Muscle of leg (tissue), 3 donors: ENCODE measurements at regions not wholly inside any gene's neighbourhood (a gene's known extent, or its start where the extent isn't known, plus 50 kb on each side); places are given as distances from the start of the nearest gene placed in this dataset.
A peak's percentile ranks its signal among the peaks of the same experiment; 100 is the strongest.

Source experiments
- DNase-seq: peaks from one replicate; pipeline ENCODE4 v3.0.0; 2013
- H3K27ac ChIP-seq: one replicate; pipeline ENCODE4 v1.5.1; 2013; ENCODE audit warnings: mild to moderate bottlenecking, low read length, control low read depth
- H3K27me3 ChIP-seq: one replicate; pipeline ENCODE4 v1.6.1; 2013; ENCODE audit warnings: low read length; ENCODE audit not compliant: control insufficient read depth, insufficient read depth
- H3K36me3 ChIP-seq: one replicate; pipeline ENCODE4 v1.6.1; 2013; ENCODE audit warnings: low read length; ENCODE audit not compliant: control insufficient read depth, insufficient read depth
- H3K4me1 ChIP-seq: one replicate; pipeline ENCODE4 v1.6.1; 2013; ENCODE audit warnings: low read length; ENCODE audit not compliant: control insufficient read depth, insufficient read depth
- H3K4me3 ChIP-seq: one replicate; pipeline ENCODE4 v1.5.1; 2013; ENCODE audit warnings: low read length, control low read depth
- H3K9me3 ChIP-seq: replicated peaks from 2 replicates; pipeline ENCODE4 v1.6.1; 2013; ENCODE audit warnings: low read depth, low read length; ENCODE audit not compliant: control insufficient read depth
- WGBS: methylation state at CpG from one replicate; pipeline ENCODE4 v1.1.5; 2013; ENCODE audit warnings: missing lambda C conversion rate; ENCODE audit not compliant: insufficient coverage; 5-methylcytosine and 5-hydroxymethylcytosine counted together

DNA sequence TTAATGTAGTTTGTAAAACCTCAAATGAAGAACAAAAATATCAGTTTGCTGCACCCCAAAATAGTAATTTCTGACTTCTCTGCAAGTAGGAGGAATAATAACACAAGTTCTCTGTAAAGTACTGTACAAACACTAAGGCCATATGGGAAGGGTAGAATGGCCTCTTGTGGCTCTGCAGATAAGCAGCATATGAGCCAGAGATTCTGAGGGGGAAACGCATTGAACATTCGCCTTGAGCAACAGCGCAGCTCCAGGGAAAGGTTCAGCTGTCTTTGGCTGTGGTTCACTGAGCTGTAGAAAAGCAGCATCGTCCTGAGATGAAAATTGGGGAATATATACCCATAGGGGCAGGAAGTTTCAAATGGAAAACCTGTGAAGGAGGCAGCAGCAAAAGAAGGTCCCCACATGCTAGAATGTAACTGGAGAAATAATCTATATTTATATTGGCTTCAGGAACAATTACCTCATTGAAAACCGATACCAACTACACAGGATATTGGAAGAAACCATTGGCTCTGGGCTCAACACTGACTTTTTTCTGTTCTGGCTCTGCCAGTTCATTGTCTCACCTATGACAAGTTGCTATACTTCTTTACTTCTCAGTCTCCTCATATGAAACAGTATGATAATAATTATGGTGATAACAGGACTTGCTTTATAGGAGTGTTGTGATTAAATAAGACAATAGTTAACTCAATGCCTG lies 357.6 kb upstream of the CPEB2 start:
- Histone ChIP-seq H3K27me3 (no peaks in the 10 kb centered on the region), H3K4me3 (no peak overlapping the region), H3K4me1 (no peaks in the 10 kb centered on the region), H3K36me3 (no peaks in the 10 kb centered on the region), H3K27ac (no peak overlapping the region), H3K9me3 (no peaks in the 10 kb centered on the region)
- WGBS: 37% methylated on average over 4 of the region's 5 CpGs
- peak; percentile 22 for DNase-seq

DNA sequence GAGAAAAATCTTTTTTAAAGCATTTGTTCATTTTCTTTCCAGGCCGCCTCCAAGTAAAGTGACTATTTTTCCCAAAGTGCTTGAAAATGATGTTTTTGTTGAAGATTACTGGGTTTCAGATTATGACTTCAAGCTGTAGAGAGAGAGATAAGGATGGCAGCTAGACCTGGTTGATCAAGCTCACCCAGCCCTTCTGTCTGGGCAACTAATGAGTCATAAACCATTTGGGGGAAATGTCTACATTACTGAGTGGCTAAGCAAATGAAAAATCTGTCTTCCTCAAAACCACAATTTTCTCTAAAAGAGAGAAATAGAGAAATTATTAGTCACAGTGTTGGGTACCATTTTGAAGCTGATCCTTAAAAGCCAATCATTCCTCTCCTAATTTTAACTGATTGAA lies 355.4 kb upstream of the CPEB2 start:
- DNase-seq: no peak
- no CpG with 5 or more reads among the region's 1 CpG for WGBS
- Histone ChIP-seq H3K27me3 (no peaks in the 10 kb centered on the region), H3K27ac (no peak overlapping the region), H3K36me3 (no peaks in the 10 kb centered on the region), H3K4me1 (no peaks in the 10 kb centered on the region), H3K9me3 (no peaks in the 10 kb centered on the region), H3K4me3 (no peak overlapping the region)

DNA sequence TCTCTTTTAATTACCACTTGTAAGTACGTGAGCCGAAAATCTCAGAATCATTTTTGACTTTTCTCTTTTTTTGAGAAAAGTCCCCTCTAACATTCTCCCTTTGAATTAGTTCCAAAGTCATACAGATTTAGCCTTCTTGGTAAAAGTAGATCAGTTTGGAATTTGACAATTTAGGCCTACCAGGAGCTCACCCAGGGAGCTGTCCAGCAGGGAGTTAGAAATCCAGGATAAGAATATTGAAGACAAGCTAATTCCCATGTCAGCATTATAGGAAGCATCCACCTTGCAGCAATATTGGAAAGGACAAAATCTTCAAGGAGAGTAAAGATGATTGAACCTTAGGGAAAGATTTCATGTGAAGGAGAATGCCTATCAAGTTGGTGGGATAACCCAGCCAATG lies 352.2 kb upstream of the CPEB2 start:
- H3K27ac ChIP-seq: no peak overlapping the region
- no peaks in the 10 kb centered on the region for H3K4me1 ChIP-seq
- no peaks in the 10 kb centered on the region for H3K27me3 ChIP-seq
- no CpG with 5 or more reads among the region's 2 CpGs for WGBS
- peaks cover 7% of the 10 kb centered on the region for H3K9me3 ChIP-seq
- H3K4me3 ChIP-seq: no peak overlapping the region
- no peaks in the 10 kb centered on the region for H3K36me3 ChIP-seq
- no peak for DNase-seq

DNA sequence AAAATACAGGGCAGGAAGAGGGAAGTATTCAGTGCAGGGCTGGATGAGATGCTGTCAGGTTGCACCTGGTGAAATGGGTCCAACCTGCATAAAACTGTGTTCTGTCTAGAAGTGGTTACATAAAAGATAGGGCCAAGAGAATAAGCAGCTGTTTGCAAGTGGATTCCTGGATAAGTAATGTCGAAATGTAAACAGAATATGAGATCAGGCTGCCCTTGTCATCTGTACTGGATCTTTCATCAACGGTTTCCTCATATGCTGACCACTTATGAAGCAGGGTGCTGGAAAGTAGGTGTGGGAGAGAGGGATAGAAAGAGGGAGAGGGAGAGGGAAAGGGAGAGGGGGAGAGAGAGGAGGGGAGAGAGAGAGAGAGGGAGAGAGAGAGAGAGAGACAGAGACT lies 349.8 kb upstream of the CPEB2 start:
- no peak overlapping the region for H3K4me3 ChIP-seq
- H3K27ac ChIP-seq: no peak overlapping the region
- H3K36me3 ChIP-seq: no peaks in the 10 kb centered on the region
- no peaks in the 10 kb centered on the region for H3K27me3 ChIP-seq
- DNase-seq: no peak
- no peaks in the 10 kb centered on the region for H3K4me1 ChIP-seq
- peaks cover 7% of the 10 kb centered on the region for H3K9me3 ChIP-seq
- 63% methylated on average over 1 of the region's 2 CpGs for WGBS

DNA sequence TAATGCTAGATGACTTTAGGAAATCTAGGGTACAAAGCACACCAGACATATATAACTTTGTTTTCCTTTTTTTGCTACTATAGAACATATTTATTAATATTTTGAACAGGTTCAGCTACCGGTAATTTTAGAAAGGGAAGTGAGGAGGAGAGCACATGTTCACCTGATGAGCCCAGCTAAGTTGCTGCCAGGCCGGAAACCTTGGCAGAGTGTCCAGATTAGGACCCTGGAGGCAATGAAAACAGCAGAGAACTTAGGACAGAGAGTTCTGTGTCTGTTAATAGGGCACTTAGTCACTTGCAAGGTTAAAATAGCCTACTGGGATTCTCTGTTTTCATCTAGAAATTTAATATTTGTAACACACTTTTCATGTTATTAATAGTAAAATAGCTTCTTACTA lies 348.9 kb upstream of the CPEB2 start:
- WGBS: 60% methylated on average over 1 of the region's 2 CpGs
- no peaks in the 10 kb centered on the region for H3K4me1 ChIP-seq
- peaks cover 7% of the 10 kb centered on the region for H3K9me3 ChIP-seq

DNA sequence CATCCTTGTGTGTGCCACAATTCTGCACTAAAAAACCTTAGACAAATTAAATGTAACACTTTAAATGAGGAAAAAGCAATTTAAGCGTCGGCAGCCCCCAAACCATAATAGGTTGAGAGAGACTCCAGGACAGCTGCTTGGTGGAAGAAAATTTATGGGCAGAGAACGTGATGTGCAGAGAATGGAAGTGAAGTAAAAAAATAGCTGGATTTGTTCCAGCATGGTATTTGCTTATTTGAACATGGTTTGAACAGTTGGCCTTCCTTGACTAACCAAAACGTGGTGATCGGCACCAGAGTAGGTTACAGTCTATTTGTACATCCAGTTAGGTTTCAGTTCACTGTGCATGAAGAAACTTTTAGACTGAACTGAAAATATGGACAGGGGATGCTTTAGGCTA lies 343.0 kb upstream of the CPEB2 start:
- H3K27ac ChIP-seq: no peak overlapping the region
- no peak for DNase-seq
- H3K36me3 ChIP-seq: no peaks in the 10 kb centered on the region
- H3K4me1 ChIP-seq: no peaks in the 10 kb centered on the region
- no peaks in the 10 kb centered on the region for H3K27me3 ChIP-seq
- H3K4me3 ChIP-seq: no peak overlapping the region
- peaks cover 3% of the 10 kb centered on the region for H3K9me3 ChIP-seq
- 59% methylated on average over 3 of the region's 5 CpGs for WGBS

More for the DNA sequence above, 348.9 kb upstream of the CPEB2 start:
- Histone ChIP-seq H3K27me3 (no peaks in the 10 kb centered on the region), H3K4me3 (no peak overlapping the region), H3K36me3 (no peaks in the 10 kb centered on the region), H3K27ac (no peak overlapping the region)
- no peak for DNase-seq

DNA sequence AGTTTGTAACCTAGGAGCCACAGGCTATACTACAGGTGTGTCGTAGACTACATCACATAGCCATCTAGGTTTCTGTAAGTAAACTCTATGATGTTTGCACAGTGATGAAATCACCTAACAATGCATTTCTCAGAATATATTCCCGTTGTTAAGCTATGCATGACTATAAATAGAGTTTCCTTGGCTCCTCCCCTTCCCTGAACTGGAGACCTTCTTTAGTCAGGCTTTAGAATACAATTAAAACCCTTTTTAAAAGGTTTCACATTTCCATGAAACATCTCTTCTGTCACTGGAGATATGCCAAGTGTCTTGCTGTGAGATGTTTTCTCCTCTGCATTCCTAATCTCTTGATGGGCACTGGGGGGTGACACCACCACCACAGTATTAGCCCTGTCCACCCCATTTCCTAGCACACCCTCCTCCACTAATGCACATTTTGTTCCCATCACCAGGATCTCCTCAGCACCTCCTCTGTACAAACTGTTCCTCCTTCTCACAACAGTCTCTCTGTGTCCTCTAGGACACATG lies 334.6 kb upstream of the CPEB2 start:
- Histone ChIP-seq H3K27ac (no peak overlapping the region), H3K27me3 (no peaks in the 10 kb centered on the region), H3K36me3 (no peaks in the 10 kb centered on the region), H3K4me1 (no peaks in the 10 kb centered on the region), H3K9me3 (peaks cover 9% of the 10 kb centered on the region), H3K4me3 (no peak overlapping the region)
- no peak for DNase-seq
- no CpG with 5 or more reads among the region's 2 CpGs for WGBS

DNA sequence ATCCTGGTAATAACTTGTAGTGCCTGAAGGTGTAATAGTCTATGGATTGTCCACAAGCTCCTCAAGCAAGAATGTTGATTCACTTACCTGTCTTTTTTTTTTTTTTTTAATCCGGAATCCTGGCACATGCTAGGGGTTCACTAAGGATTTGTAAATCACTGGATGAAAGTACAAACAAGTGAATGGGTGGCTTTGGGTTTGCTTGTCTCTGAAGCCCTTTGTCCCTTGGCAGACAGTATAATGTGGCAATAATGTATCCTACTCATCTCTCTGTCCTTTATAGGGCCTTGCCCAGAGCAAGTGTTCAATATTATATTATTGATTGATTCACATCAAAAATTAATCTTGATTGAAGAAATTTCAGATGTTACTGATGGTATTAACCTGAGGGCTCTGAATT lies 334.0 kb upstream of the CPEB2 start:
- Histone ChIP-seq H3K4me1 (no peaks in the 10 kb centered on the region), H3K27me3 (no peaks in the 10 kb centered on the region), H3K9me3 (peaks cover 9% of the 10 kb centered on the region), H3K27ac (no peak overlapping the region), H3K36me3 (no peaks in the 10 kb centered on the region), H3K4me3 (no peak overlapping the region)
- DNase-seq: no peak
- no CpG with 5 or more reads among the region's 1 CpG for WGBS

DNA sequence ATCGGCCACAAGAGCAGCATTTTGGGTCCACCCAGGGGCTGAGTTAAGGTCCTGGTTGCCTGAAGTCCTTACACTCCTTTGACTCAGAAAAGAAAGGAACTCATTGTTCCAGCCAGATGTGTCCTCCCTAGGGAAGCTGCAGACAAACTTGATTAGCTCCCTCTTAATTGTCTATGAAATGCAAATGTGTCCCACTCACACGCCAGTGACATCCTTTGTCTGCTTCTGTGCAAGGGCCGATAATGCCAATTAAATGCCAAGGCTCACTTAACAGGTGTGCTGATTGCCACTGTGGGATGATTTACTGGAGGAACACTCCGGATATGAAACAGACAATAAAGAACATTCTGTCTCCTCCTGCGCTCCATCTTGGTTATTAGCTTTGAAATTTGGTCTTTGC lies 332.9 kb upstream of the CPEB2 start:
- Histone ChIP-seq H3K4me1 (no peaks in the 10 kb centered on the region), H3K9me3 (peaks cover 9% of the 10 kb centered on the region), H3K4me3 (no peak overlapping the region), H3K27ac (no peak overlapping the region), H3K27me3 (no peaks in the 10 kb centered on the region), H3K36me3 (no peaks in the 10 kb centered on the region)
- 37% methylated on average over 4 of the region's 5 CpGs for WGBS
- DNase-seq: no peak

DNA sequence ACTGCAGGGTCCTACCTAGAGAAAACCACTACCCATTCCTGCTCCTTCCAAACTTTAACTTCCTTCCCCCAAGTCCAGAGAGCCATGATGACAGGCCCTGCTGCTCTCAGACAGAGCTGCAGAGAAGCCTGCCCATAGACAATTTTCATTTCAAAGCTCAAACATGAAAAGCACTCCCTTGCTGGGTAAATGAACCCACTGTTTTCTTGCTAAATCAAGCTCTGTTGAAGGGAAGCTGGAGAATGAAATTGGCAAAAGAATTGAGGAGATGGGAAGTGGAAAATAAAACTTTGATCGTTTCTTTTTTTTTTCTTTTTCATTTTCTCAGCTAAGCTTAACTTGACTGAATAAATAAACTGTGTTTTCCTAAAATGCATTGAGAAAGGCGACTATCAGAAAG lies 331.1 kb upstream of the CPEB2 start:
- Histone ChIP-seq H3K4me1 (no peaks in the 10 kb centered on the region), H3K4me3 (no peak overlapping the region), H3K27ac (no peak overlapping the region), H3K9me3 (peaks cover 9% of the 10 kb centered on the region), H3K27me3 (no peaks in the 10 kb centered on the region), H3K36me3 (no peaks in the 10 kb centered on the region)
- no peak for DNase-seq
- WGBS: no CpG with 5 or more reads among the region's 2 CpGs
